T-helper 1 cell treated with Interleukin-12 subunit alpha and Interleukin-12 subunit beta and Interleukin-4 antibody, amounts not matched to agents 30 μg/mL and 1 μg/mL, for 36 hours (primary cell): ENCODE measurements at regions not wholly inside any gene's neighbourhood (a gene's known extent, or its start where the extent isn't known, plus 50 kb on each side); places are given as distances from the start of the nearest gene placed in this dataset.

ENCODE experiments used
- H3K27ac Mint-ChIP-seq: one replicate; pipeline ENCODE4 v1.8.0; 2021; ENCODE audit warnings: mild to moderate bottlenecking, mixed read lengths
- H3K27me3 Mint-ChIP-seq: one replicate; pipeline ENCODE4 v1.8.0; 2021; ENCODE audit warnings: low read depth, mixed read lengths
- H3K36me3 Mint-ChIP-seq: one replicate; pipeline ENCODE4 v1.8.0; 2021; ENCODE audit warnings: low read depth, mixed read lengths
- H3K4me1 Mint-ChIP-seq: one replicate; pipeline ENCODE4 v1.8.0; 2021; ENCODE audit warnings: low read depth, mixed read lengths
- H3K4me3 Mint-ChIP-seq: one replicate; pipeline ENCODE4 v1.8.0; 2021; ENCODE audit warnings: mild to moderate bottlenecking, moderate library complexity, mixed read lengths
- H3K9me3 Mint-ChIP-seq: one replicate; pipeline ENCODE4 v1.8.0; 2021; ENCODE audit warnings: mixed read lengths

DNA sequence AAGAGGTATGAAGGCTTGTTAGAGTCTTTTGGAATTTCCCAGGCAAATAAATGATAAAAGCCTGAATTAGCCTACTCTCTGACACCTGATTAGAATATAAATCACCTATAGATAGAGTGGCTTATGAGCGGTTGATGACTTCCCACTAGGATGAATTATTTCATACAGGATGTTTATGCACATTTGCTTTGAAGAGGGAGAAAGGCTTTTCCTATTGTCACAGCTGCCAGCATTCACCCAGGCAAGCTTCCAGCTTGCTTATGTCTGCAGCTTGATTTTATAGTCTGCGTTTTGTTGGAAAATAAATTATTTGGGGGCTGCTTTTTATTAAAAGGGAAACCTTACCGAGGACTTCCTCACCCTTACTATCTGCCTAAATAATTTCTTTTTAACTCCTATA is 51.3 kb upstream of the EIF2S2 start:
- peaks cover 3% of the 10 kb centered on the region for H3K27me3 Mint-ChIP-seq

GRCh38 chr20:34164381-34164984 is 52.4 kb upstream of the EIF2S2 start:
- no peak overlapping the region for H3K27ac Mint-ChIP-seq
- no peaks in the 10 kb centered on the region for H3K36me3 Mint-ChIP-seq
- H3K4me3 Mint-ChIP-seq, result no peak overlapping the region
- H3K9me3 Mint-ChIP-seq, result no peaks in the 10 kb centered on the region
- H3K4me1 Mint-ChIP-seq, result peaks cover 4% of the 10 kb centered on the region
- peaks cover 3% of the 10 kb centered on the region for H3K27me3 Mint-ChIP-seq

More for the DNA sequence above, 51.3 kb upstream of the EIF2S2 start:
- H3K36me3 Mint-ChIP-seq, result no peaks in the 10 kb centered on the region
- H3K27ac Mint-ChIP-seq, result no peak overlapping the region
- no peaks in the 10 kb centered on the region for H3K9me3 Mint-ChIP-seq
- H3K4me1 Mint-ChIP-seq, result peaks cover 4% of the 10 kb centered on the region
- H3K4me3 Mint-ChIP-seq, result no peak overlapping the region

GRCh38 chr20:34165018-34165619 is 53.1 kb upstream of the EIF2S2 start:
- no peaks in the 10 kb centered on the region for H3K9me3 Mint-ChIP-seq
- H3K27ac Mint-ChIP-seq, result no peak overlapping the region
- peaks cover 4% of the 10 kb centered on the region for H3K4me1 Mint-ChIP-seq
- H3K4me3 Mint-ChIP-seq, result no peak overlapping the region
- H3K27me3 Mint-ChIP-seq, result peaks cover 3% of the 10 kb centered on the region
- H3K36me3 Mint-ChIP-seq, result no peaks in the 10 kb centered on the region

DNA sequence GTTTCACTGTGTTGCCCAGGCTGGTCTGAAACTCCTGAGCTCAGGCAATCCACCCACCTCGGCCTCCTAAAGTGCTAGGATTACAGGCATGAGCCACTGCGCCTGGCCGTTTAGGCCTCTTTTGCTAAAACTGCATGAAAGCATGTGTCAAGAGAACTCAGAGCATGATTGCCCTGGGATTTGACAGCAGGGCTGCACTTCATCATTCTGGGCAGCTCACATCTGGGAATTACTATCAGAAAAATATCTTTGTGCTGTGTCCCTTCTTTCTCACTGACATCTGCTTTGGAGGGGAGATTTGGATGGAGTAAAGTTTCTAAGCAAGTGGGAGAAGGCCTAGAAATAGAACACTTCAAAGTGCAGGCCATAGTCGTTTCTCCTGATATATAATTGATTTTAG is 59.6 kb upstream of the EIF2S2 start:
- Mint-ChIP-seq H3K4me1 (no peaks in the 10 kb centered on the region), H3K27ac (no peak overlapping the region), H3K36me3 (no peaks in the 10 kb centered on the region), H3K9me3 (no peaks in the 10 kb centered on the region), H3K4me3 (no peak overlapping the region), H3K27me3 (no peaks in the 10 kb centered on the region)

- no peak overlapping the region for H3K27ac Mint-ChIP-seq
- H3K27me3 Mint-ChIP-seq, result no peaks in the 10 kb centered on the region
- no peaks in the 10 kb centered on the region for H3K36me3 Mint-ChIP-seq
- no peak overlapping the region for H3K4me3 Mint-ChIP-seq
- no peaks in the 10 kb centered on the region for H3K4me1 Mint-ChIP-seq
- H3K9me3 Mint-ChIP-seq, result no peaks in the 10 kb centered on the region
Measured at GRCh38 chr20:34172926-34173325, 60.9 kb upstream of the EIF2S2 start.

- Mint-ChIP-seq H3K27me3 (no peaks in the 10 kb centered on the region), H3K27ac (no peak overlapping the region), H3K36me3 (no peaks in the 10 kb centered on the region), H3K4me1 (no peaks in the 10 kb centered on the region), H3K9me3 (no peaks in the 10 kb centered on the region), H3K4me3 (no peak overlapping the region)
Measured at GRCh38 chr20:34175079-34175478, 63.0 kb upstream of the EIF2S2 start.

DNA sequence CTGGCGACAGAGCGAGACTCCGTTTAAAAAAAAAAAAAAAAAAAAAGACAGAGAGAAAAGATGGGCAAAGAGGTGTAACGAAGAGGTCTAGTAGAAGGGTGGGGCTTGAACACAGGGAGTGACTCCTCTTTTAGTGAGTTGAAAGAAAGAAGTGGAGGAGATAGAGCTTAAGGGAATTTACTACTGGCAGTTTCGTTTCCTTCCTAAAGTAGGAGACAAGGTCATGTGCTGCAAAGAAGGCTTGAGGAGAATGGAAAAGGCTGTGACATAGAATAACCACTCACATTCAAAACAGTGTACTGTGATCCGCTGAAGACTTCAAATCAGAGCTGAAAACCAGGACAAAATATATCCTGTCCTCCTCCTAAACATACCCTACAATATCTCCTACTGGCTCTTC is 63.8 kb upstream of the EIF2S2 start:
- Mint-ChIP-seq H3K27me3 (no peaks in the 10 kb centered on the region), H3K36me3 (no peaks in the 10 kb centered on the region), H3K4me3 (no peak overlapping the region), H3K9me3 (no peaks in the 10 kb centered on the region), H3K27ac (no peak overlapping the region), H3K4me1 (no peaks in the 10 kb centered on the region)

DNA sequence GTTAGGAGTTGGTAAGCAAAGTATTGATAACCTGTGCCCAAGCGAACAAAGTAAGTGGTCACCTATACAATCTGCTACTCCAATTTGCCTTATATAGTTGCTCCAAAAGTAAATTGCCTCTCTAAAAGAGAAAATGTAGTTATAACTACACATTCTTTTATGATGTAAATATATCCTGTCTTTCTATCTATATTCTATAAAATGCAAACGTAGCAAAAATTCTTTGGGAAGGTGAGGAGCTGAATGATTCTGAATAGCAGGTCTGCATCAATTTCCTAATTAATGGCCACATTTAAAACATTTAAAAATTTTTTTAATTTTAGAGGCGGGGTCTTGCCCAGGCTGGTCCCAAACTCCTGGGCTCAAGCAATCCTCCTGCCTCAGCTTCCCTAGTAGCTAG is 64.2 kb upstream of the ASIP start:
- Mint-ChIP-seq H3K4me3 (no peak overlapping the region), H3K4me1 (no peaks in the 10 kb centered on the region), H3K9me3 (no peaks in the 10 kb centered on the region), H3K36me3 (no peaks in the 10 kb centered on the region), H3K27ac (no peak overlapping the region), H3K27me3 (peaks cover 4% of the 10 kb centered on the region)

- Mint-ChIP-seq H3K27me3 (peaks cover 13% of the 10 kb centered on the region), H3K36me3 (no peaks in the 10 kb centered on the region), H3K4me1 (no peaks in the 10 kb centered on the region), H3K27ac (no peak overlapping the region), H3K4me3 (no peak overlapping the region), H3K9me3 (no peaks in the 10 kb centered on the region)
Measured at GRCh38 chr20:34179637-34180360, 61.4 kb upstream of the ASIP start.

GRCh38 chr20:34180460-34181120 is 60.6 kb upstream of the ASIP start:
- H3K27ac Mint-ChIP-seq, result no peak overlapping the region
- no peaks in the 10 kb centered on the region for H3K36me3 Mint-ChIP-seq
- peaks cover 16% of the 10 kb centered on the region for H3K27me3 Mint-ChIP-seq
- no peaks in the 10 kb centered on the region for H3K9me3 Mint-ChIP-seq
- no peaks in the 10 kb centered on the region for H3K4me1 Mint-ChIP-seq
- H3K4me3 Mint-ChIP-seq, result no peak overlapping the region

DNA sequence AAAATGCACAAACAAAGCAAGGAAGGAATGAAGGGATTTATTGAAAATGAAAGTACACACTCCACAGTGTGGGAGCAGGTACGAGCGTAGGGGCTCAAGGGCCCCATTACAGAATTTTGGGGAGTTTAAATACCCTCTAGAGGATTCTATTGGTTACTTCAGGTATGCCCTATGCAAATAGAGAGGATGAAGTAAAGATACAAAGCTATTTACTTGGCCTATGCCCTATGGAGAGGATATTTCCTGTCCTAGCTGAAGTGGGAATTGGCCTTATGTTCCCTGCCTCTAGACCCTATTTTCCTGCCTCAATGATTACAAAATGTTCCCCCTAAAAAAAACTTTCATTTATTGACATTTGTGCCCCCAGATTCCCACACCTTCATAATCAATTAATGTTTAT is 59.7 kb upstream of the ASIP start:
- no peaks in the 10 kb centered on the region for H3K36me3 Mint-ChIP-seq
- H3K27me3 Mint-ChIP-seq, result peaks cover 21% of the 10 kb centered on the region

DNA sequence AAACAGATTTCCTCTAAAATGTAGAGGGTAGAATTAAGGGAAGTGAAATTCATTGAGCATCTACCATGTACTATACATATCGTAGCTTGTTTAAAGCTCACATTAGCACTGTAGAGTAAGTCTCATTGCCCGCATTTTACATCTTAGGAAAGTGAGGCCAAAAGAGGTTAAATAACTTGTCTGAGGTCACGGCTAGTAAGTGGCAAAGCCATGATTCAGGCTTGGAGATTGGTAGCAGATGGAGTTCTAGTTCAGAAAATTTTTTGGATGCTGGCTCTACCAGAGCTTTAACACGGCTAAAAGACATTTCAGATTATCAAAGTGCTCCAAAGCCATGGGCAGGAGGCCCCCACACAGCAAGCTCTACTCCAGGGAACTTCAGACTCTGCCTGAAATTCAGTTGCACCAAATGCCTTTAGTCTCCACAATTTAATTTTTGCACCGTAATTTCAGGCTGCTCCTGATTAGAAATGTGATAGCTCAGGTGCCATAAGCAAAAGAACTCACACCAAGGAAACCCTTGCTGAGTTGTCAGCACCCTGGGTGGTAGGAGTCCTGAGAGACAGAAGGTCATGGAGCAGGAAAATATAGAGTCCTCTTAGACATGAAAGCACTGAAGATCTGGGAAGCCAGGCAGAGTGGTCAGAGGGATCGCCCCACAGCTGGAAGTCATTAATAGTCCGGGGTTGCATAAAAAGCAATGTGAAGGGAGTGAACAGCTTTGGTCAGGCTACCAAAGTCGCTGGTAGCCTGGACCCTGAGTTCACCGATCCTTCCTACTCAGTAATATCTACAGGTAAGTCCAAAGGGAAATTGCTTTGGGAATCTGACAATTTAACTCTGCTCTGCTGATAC is 55.2 kb upstream of the ASIP start:
- no peaks in the 10 kb centered on the region for H3K4me1 Mint-ChIP-seq
- peaks cover 39% of the 10 kb centered on the region for H3K27me3 Mint-ChIP-seq
- no peaks in the 10 kb centered on the region for H3K36me3 Mint-ChIP-seq
- H3K4me3 Mint-ChIP-seq, result no peak overlapping the region
- no peak overlapping the region for H3K27ac Mint-ChIP-seq
- H3K9me3 Mint-ChIP-seq, result no peaks in the 10 kb centered on the region

More for the DNA sequence above, 59.7 kb upstream of the ASIP start:
- Mint-ChIP-seq H3K9me3 (no peaks in the 10 kb centered on the region), H3K27ac (no peak overlapping the region), H3K4me3 (no peak overlapping the region), H3K4me1 (no peaks in the 10 kb centered on the region)

GRCh38 chr20:34189572-34190163 is 51.6 kb upstream of the ASIP start:
- peaks cover 4% of the 10 kb centered on the region for H3K4me1 Mint-ChIP-seq
- H3K36me3 Mint-ChIP-seq, result no peaks in the 10 kb centered on the region
- H3K4me3 Mint-ChIP-seq, result no peak overlapping the region
- peaks cover 50% of the 10 kb centered on the region for H3K27me3 Mint-ChIP-seq
- no peak overlapping the region for H3K27ac Mint-ChIP-seq
- no peaks in the 10 kb centered on the region for H3K9me3 Mint-ChIP-seq

DNA sequence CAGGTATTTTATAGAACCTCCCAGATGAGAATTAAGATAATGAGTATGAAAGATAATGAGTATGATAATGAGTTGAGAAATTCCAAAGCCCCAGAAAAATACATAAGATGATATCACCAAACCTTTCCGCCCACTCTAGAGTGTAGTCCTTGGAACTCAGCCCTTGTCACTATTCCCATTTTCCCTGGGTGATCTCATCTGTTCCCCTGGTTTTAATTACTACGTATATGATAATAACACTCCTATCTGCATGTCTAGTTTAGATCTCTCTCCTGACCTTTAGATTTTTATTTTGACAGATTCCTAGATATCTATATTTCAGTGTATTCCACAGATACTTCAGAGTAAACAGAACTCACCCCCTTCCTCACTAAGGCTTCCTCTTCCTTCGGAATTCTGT is 51.0 kb upstream of the ASIP start:
- H3K4me1 Mint-ChIP-seq, result peaks cover 5% of the 10 kb centered on the region

More for the DNA sequence above, 51.0 kb upstream of the ASIP start:
- H3K4me3 Mint-ChIP-seq, result no peak overlapping the region
- H3K27ac Mint-ChIP-seq, result no peak overlapping the region
- H3K27me3 Mint-ChIP-seq, result peaks cover 52% of the 10 kb centered on the region
- H3K9me3 Mint-ChIP-seq, result no peaks in the 10 kb centered on the region
- no peaks in the 10 kb centered on the region for H3K36me3 Mint-ChIP-seq
